ENCODE measurements at regions not wholly inside any gene's neighbourhood (a gene's known extent, or its start where the extent isn't known, plus 50 kb on each side); places are given as distances from the start of the nearest gene placed in this dataset.

DNA sequence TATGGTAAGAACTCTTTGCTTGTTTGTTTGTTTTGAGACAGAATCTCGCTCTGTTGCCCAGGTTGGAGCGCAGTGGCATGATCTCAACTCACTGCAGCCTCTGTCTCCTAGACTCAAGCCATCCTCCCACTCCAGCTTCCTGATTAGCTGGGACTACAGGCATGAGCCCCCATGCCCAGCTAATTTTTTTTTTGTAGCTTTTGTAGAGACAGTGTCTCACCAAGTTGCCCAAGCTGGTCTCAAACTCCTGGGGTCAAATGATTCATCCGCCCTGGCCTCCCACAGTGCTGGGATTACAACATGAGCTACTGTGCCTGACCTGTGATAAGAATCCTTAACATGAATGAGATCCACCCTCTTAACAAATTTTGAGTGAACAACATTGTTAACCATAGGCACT is 183.9 kb upstream of the TSHZ3 start:
- Histone ChIP-seq H3K9me2 (replicated peaks; ENCODE audit: control insufficient read depth, low read length) (no peaks in the 10 kb centered on the region), H3K36me3 (ENCODE audit: control insufficient read depth, low read length) (no peaks in the 10 kb centered on the region), H3F3A (ENCODE audit: control insufficient read depth, insufficient read depth) (no peaks in the 10 kb centered on the region), H3K79me2 (ENCODE audit: control insufficient read depth, low read length) (no peaks in the 10 kb centered on the region), H3K4me1 (ENCODE audit: control insufficient read depth, low read length) (no peaks in the 10 kb centered on the region), H3K4me2 (ENCODE audit: low read length) (no peak overlapping the region), H3K4me3 (ENCODE audit: low read length) (no peak overlapping the region), H3K9me3 (ENCODE audit: control insufficient read depth, insufficient read depth, low read length) (peaks cover 5% of the 10 kb centered on the region; the same call in 1 of the 2 replicates), H3K27me3 (ENCODE audit: control insufficient read depth, low read length) (no peaks in the 10 kb centered on the region), H4K20me1 (ENCODE audit: control insufficient read depth, insufficient read depth, low read depth, low read length) (no peaks in the 10 kb centered on the region), H3K27ac (ENCODE audit: low read depth, low read length) (no peak overlapping the region)
- no peak for TF ChIP-seq EZH2phosphoT487 (IDR thresholded peaks at IDR 0.05; ENCODE audit: borderline replicate concordance, low read length)
- TF ChIP-seq, protein P1, sequence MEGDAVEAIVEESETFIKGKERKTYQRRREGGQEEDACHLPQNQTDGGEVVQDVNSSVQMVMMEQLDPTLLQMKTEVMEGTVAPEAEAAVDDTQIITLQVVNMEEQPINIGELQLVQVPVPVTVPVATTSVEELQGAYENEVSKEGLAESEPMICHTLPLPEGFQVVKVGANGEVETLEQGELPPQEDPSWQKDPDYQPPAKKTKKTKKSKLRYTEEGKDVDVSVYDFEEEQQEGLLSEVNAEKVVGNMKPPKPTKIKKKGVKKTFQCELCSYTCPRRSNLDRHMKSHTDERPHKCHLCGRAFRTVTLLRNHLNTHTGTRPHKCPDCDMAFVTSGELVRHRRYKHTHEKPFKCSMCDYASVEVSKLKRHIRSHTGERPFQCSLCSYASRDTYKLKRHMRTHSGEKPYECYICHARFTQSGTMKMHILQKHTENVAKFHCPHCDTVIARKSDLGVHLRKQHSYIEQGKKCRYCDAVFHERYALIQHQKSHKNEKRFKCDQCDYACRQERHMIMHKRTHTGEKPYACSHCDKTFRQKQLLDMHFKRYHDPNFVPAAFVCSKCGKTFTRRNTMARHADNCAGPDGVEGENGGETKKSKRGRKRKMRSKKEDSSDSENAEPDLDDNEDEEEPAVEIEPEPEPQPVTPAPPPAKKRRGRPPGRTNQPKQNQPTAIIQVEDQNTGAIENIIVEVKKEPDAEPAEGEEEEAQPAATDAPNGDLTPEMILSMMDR (IDR thresholded peaks at IDR 0.05; ENCODE audit: low read depth, low read length, poor library complexity, severe bottlenecking) = no peak

DNA sequence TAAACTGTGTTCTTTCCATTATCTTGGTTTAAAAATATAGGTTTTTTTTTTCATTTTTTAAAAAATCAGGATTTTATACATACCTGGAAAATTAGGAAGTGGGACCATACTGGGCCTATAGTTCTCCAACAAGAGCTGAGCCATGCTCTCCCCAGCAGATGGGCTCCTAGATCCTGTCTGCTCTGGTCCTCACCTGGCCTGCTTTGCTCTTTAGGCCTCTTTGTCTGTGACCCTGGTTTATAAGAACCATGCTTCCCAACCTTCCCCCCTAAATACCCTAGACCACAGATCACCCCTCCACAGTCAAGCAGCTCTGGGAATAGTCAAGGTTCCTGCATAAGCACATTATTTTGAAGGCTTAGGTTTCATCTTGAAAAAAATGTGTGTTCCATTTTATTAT is 185.0 kb upstream of the TSHZ3 start:
- Histone ChIP-seq H3K4me1 (ENCODE audit: control insufficient read depth, low read length) (no peaks in the 10 kb centered on the region), H3K27me3 (ENCODE audit: control insufficient read depth, low read length) (no peaks in the 10 kb centered on the region), H3K4me2 (ENCODE audit: low read length) (no peak overlapping the region), H3K79me2 (ENCODE audit: control insufficient read depth, low read length) (no peaks in the 10 kb centered on the region), H3K27ac (ENCODE audit: low read depth, low read length) (no peak overlapping the region), H3F3A (ENCODE audit: control insufficient read depth, insufficient read depth) (no peaks in the 10 kb centered on the region), H4K20me1 (ENCODE audit: control insufficient read depth, insufficient read depth, low read depth, low read length) (no peaks in the 10 kb centered on the region), H3K36me3 (ENCODE audit: control insufficient read depth, low read length) (no peaks in the 10 kb centered on the region), H3K9me2 (replicated peaks; ENCODE audit: control insufficient read depth, low read length) (no peaks in the 10 kb centered on the region), H3K9me3 (ENCODE audit: control insufficient read depth, insufficient read depth, low read length) (peaks cover 5% of the 10 kb centered on the region; the same call in 1 of the 2 replicates), H3K4me3 (ENCODE audit: low read length) (no peak overlapping the region)
- TF ChIP-seq EZH2phosphoT487 (IDR thresholded peaks at IDR 0.05; ENCODE audit: borderline replicate concordance, low read length) = no peak

DNA sequence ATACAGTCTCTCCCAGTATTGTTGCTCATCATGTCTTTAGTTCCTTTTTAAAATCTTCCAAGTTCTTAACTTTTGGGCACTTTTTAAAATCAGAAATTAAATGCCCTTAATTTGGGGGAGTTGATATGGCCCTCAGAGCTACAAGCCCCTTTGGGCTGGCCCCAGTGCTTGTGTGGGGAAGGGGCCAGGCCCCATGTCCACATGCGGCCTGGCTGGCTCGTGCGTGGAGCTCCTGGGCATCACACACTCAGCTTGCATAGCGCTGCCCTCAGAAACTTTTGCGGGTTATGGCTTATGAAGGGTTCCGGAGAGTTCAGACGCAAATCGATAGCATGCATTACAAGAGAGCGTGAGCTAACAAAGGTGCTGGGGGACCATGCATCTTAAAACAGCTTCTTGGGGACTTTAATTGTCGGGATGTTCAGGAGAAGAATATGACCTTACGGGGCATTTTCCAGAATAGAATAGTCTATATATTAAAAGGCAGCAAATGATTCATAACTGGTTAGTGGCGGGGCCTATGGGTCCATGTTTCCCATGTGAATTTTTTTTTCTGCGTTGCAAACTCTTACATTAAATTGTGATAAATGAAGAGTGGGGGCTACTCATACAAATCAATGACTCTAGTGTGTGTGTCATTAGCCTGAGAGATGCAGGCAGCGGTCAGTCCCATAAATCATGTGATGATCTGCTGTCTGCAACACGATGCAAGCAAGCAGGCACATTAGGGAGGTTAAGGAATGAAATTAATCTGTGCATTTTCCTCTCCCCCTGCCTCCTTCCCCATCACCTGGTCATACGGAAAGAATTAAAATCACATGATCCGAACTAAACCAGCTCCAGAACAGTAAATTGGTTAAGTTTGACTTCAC is 185.8 kb upstream of the TSHZ3 start:
- TF ChIP-seq, protein P1 (IDR thresholded peaks at IDR 0.05; ENCODE audit: low read depth, low read length, poor library complexity, severe bottlenecking) = no peak
- TF ChIP-seq EZH2phosphoT487 (IDR thresholded peaks at IDR 0.05; ENCODE audit: borderline replicate concordance, low read length) = no peak
- H3K4me3 ChIP-seq (ENCODE audit: low read length) = no peak overlapping the region
- no peaks in the 10 kb centered on the region for H3K27me3 ChIP-seq (ENCODE audit: control insufficient read depth, low read length)
- H3K4me2 ChIP-seq (ENCODE audit: low read length) = no peak overlapping the region
- H3K9me3 ChIP-seq (ENCODE audit: control insufficient read depth, insufficient read depth, low read length) = peaks cover 12% of the 10 kb centered on the region; the same call in 1 of the 2 replicates
- no peaks in the 10 kb centered on the region for H3K36me3 ChIP-seq (ENCODE audit: control insufficient read depth, low read length)
- no peak overlapping the region for H3K27ac ChIP-seq (ENCODE audit: low read depth, low read length)
- no peaks in the 10 kb centered on the region for H3F3A ChIP-seq (ENCODE audit: control insufficient read depth, insufficient read depth)
- H3K79me2 ChIP-seq (ENCODE audit: control insufficient read depth, low read length) = no peaks in the 10 kb centered on the region
- H3K4me1 ChIP-seq (ENCODE audit: control insufficient read depth, low read length) = no peaks in the 10 kb centered on the region
- H4K20me1 ChIP-seq (ENCODE audit: control insufficient read depth, insufficient read depth, low read depth, low read length) = no peaks in the 10 kb centered on the region
- no peaks in the 10 kb centered on the region for H3K9me2 ChIP-seq (replicated peaks; ENCODE audit: control insufficient read depth, low read length)
